NOMO-1 (cell line): ENCODE measurements at regions not wholly inside any gene's neighbourhood (a gene's known extent, or its start where the extent isn't known, plus 50 kb on each side); places are given as distances from the start of the nearest gene placed in this dataset.

Experiments used
- DNase-seq, 2 experiments: peaks; one replicate each; lab custom pipeline; 2025; ENCODE audit not compliant: unreplicated experiment in 2 of 2; lab: John Stamatoyannopoulos, UW

GRCh38 chr14:101001311-101002069, 98.0 kb upstream of the RTL1 start:
- DNase-seq: no peak

- no peak for DNase-seq
These were observed 99.2 kb upstream of the RTL1 start for GRCh38 chr14:101002738-101003137.

- no peak for DNase-seq
These were observed 100.7 kb upstream of the RTL1 start for GRCh38 chr14:101004176-101004575.

- peak; percentile 5 to 12 for DNase-seq
These were observed 101.4 kb upstream of the RTL1 start for GRCh38 chr14:101004954-101005353.

GRCh38 chr14:101005447-101005846, 101.9 kb upstream of the RTL1 start:
- DNase-seq: peak; percentile 20 to 25

DNA sequence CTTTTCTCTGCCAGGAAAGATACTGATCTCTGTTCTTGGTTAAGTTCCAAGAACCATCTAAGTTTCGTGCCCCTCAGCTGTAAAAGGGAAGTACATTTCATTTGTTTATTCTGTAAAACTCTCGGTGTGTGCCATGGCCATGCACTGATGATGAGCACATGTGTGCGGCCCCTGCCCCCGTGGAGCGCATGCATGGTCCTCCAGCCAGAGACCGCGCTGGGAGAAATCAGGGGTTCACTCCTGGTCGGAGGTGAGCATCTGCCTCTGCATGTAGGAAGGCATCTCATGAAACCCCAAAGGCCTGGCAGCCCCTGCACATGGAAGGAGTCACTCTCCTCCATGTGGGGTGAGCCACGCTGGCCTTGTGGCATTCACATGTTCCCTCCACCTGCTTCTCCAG, 102.5 kb upstream of the RTL1 start:
- peak in 1 of 2 experiments; percentile 23 for DNase-seq

- DNase-seq: no peak
These were observed 103.6 kb upstream of the RTL1 start for GRCh38 chr14:101007004-101007614.

GRCh38 chr14:101007765-101008164, 104.2 kb upstream of the RTL1 start:
- no peak for DNase-seq

GRCh38 chr14:101008196-101008595, 104.7 kb upstream of the RTL1 start:
- DNase-seq: no peak

- no peak for DNase-seq
These were observed 105.3 kb upstream of the RTL1 start for GRCh38 chr14:101008631-101009336.

DNA sequence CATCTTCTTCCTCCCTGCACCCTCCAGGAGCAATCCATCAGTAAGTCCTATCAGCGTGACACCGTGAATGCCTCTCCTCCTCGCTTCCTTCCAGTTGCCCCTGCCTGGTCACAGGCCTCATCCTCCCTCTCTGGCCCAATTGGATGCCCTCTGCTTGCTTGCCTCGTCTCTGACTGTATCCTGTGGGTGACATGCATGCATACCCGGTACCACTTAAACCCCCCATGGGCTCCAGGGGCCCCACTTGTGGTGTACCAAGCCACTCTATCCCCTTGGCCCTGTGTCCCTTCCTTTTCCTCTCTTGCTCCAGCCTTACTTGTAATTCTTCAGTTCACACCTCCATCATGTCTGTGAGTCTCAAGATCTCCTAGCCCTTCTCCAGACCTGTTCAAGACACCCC, 106.0 kb upstream of the RTL1 start:
- DNase-seq: no peak

DNA sequence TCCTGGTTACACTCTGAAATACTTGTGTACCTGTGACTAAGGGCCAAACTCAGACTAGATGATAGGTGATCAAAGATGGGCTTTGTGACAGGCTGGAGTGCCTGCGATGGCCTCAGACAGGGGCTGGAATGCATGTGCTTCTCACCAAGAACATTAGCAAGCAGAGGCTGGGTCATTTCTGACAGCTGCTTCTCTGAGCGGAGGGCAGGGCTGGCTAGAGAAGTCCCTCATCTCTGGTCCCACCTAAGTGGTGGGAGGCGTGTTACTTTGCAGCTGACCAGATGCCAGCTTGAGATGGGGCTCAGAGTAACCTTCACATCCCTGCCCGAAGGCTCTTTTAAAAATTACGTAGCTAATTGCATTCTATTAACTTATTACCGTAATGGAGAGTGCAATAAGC, 106.8 kb upstream of the RTL1 start:
- DNase-seq: no peak

DNA sequence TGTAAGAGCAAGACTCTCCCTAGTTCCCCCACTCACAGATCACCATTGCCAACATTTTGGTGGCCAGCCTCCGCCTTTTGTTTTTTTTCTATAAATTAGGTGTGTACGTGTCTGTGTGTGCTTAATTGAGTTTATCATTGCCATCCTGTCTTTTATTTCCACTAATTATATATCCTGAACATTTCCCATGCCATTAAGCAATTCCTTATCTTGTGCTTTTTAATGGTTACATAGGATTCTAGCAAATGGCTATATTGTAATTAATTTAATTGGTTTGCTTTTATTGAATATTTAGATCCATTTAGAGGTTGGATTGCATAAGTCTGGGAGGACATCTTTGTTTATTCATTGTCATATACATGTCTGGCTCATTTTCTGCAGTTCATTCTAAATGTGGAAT, 107.3 kb upstream of the RTL1 start:
- DNase-seq: no peak

DNA sequence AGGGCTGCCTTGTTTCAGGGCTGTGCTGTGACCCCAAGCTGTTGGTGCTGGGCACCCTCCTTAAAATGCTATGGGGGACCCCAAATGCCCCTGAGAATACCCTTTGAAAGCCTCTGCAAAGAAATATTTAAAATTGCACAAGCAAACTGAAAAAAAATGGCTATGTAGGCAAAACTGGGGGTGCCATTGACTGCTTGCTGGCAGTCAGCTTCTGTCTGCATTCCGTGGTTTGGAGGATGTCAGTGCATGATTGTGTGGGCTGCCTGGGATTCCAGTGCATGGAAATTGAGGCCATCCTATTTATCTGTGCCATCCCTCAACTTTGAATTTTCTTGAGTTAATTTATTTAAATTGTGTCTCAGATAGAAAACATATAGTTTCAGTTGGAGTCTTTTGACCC, 113.7 kb upstream of the RTL1 start:
- DNase-seq: no peak

DNA sequence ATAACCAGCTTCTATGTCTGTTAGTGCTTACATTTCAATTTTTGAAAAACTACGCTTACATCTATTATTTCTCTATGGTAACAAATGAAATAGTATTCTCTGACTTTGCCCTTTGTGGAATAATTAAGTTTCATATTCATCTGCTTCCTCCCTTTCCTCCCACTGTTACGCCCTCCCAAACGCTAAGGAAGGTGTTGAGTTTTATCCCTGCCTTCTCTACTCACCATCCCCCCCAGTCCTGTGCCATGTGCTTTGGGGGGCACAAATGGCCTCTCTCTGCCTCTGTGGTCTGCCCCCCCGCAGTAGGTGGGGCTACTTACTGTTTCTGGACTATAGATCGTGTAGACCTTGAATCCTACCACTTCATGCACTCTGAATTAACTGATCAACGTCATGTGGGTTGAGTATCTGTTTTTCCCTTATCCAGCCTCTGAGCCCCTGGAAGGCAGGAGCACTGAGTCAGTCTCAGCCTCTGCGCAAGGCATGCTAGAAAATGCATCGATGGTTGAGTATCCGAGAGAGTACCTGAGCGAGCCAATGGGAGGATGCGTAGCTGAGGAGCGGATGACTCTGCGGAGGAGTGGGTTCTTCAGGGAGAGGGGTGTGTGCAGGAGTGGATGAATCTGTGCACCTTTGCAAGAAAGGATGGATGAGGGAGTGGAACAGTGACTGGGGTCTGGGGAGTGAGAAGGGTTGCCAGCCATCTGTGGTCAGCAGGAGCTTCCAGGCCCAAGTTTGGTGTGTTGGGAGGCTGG, 114.5 kb upstream of the RTL1 start:
- no peak for DNase-seq

DNA sequence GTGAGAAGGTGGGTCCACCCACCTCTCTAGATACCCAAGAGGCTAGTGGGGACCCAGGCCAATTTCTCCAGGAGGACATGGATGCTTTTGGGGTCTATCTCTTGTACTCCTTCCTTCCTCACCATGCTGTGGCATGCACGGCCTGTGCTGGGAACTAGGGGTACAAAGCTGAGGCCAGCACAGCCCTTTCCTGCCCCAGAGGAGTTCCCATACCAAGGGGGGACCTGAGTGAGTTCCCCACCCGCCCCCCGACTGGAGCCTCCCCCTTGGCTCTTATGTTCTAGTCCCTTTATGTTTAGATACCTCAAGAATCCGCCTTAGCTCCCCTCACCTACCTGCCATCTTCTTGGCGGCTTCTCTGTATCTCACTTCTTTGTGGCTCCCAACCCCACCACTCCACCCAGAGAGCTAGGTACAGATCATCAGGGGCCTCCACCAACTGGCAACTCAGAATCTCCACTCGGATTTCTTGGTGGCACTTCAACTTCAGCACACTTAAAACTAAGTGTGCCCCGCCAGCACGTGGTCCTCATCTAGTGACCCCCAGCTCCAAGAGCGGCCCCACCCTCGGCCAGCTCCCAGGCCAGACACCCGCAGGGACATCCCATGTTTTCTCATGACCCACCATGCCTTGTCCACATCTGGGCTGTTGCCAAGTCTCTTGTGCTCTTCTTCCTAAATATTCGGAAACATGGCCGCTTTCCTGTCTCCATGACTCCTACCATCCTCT, 115.2 kb upstream of the RTL1 start:
- no peak for DNase-seq

- DNase-seq: no peak
These were observed 116.0 kb upstream of the RTL1 start for GRCh38 chr14:101019541-101019940.

DNA sequence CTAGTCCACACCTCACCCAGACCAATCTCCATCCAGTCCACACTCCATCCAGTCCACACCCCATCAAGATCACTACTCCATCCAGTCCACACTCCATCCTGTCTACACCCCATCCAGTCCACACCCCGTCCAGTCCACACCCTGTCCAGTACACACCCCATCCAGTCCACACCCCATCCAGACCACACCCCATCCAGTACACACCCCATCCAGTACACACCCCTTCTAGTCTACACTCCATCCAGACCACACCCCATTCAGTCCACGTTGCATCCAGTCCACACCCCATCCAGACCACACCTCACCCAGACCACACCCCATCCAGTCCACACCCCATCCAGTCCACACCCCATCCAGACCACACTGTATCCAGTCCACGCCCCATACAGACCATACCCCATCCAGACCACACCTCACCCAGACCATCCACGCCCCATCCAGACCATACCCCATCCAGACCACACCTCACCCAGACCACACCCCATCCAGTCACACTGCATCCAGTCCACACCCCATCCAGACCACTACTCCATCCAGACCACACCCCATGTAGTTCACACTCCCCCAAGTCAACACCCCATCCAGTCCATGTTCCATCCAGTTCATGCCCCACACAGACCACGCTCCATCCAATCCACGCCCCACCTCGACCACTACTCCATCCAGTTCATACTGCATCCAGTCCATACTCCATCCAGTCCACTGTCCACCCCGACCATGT, 116.6 kb upstream of the RTL1 start:
- DNase-seq: no peak

GRCh38 chr14:101020834-101021370, 117.4 kb upstream of the RTL1 start:
- no peak for DNase-seq

DNA sequence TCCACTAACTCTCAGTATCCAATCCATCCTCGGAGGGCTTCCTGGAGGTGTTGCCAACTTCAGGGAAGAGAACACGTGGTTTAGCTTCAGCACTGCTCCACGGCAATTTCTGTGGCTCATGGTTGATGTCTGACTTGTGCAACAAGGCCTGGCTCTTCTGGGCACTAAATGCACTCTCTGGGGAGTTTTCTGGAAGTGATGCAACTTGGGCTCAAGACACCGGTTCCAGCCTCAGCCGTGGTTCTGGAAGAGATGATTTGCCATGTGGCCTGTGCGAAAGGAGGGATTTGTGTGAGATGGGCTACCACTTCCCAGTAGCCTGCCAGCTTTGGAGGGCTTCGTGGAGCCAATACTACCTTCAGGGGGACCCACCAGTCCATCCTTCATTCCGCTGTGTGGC, 118.6 kb upstream of the RTL1 start:
- DNase-seq: no peak
